NCI-H345 (cell line): ENCODE measurements at regions not wholly inside any gene's neighbourhood (a gene's known extent, or its start where the extent isn't known, plus 50 kb on each side); places are given as distances from the start of the nearest gene placed in this dataset.
"Not testable (repeated sequence)": the region's sequence is repeated elsewhere in the genome, so short reads cannot be mapped to it uniquely, and the experiment has no call there.

Source experiments
- DNase-seq: peaks from one replicate; lab custom pipeline; 2025; lab: John Stamatoyannopoulos, UW

- not testable (repeated sequence) for DNase-seq
Observed at GRCh38 chr7:80292634-80293033, 158.0 kb downstream of the GNAI1 start.

- no peak for DNase-seq
Observed at GRCh38 chr7:80288175-80289122, 153.8 kb downstream of the GNAI1 start.

GRCh38 chr7:80287400-80288174 lies 153.0 kb downstream of the GNAI1 start:
- DNase-seq = no peak

- DNase-seq = no peak
Observed at GRCh38 chr7:80286611-80287010, 152.0 kb downstream of the GNAI1 start.

- no peak for DNase-seq
Observed at GRCh38 chr7:80284855-80285254, 150.2 kb downstream of the GNAI1 start.

GRCh38 chr7:80279760-80280159 lies 145.1 kb downstream of the GNAI1 start:
- no peak for DNase-seq

- DNase-seq = no peak
Observed at GRCh38 chr7:80278737-80279136, 144.1 kb downstream of the GNAI1 start.

- no peak for DNase-seq
Observed at GRCh38 chr7:80277434-80278427, 143.1 kb downstream of the GNAI1 start.
